ENCODE measurements at regions not wholly inside any gene's neighbourhood (a gene's known extent, or its start where the extent isn't known, plus 50 kb on each side); places are given as distances from the start of the nearest gene placed in this dataset.

- 38% methylated on average over 9 of the region's 9 CpGs; no CpG with 5 or more reads in 1 of the 2 donors for WGBS, 2 donors (ENCODE audit: low coverage in 1 of 2)
- Histone ChIP-seq H3K27me3 (no peaks in the 10 kb centered on the region), H3K9me3 (no peaks in the 10 kb centered on the region), H3K36me3 (no peaks in the 10 kb centered on the region), H3K4me1 (no peaks in the 10 kb centered on the region), H3K4me3 (no peak overlapping the region), H3K27ac (no peak overlapping the region)
- intact Hi-C loops (cut with DNase I; ENCODE audit: low total_unique reads) = no loop called here
- TF ChIP-seq CTCF (IDR thresholded peaks at IDR 0.05) (no peak), POLR2A (IDR thresholded peaks at IDR 0.05) (no peak), EP300 (IDR thresholded peaks at IDR 0.05; ENCODE audit: low read depth) (no peak), POLR2AphosphoS5 (IDR thresholded peaks at IDR 0.05) (no peak)
- no peak for DNase-seq
- in situ Hi-C loops (cut with MboI; ENCODE audit: low pct_ligation_motif_present in 1 of 4, low pct_unique_long_range_greater_than_20kb in 1 of 4, low sequenced_read_pairs in 3 of 4) = no loop called here
These were observed 155.4 kb upstream of the FAM9B start for GRCh38 chrX:9189286-9189685.

- no peak for DNase-seq
- no peaks in the 10 kb centered on the region for H3K4me1 ChIP-seq
- no peaks in the 10 kb centered on the region for H3K9me3 ChIP-seq
- no peak for TF ChIP-seq POLR2A (IDR thresholded peaks at IDR 0.05)
- no peak for TF ChIP-seq POLR2AphosphoS5 (IDR thresholded peaks at IDR 0.05)
- no peak overlapping the region for H3K27ac ChIP-seq
- H3K4me3 ChIP-seq = no peak overlapping the region
- intact Hi-C loops (cut with DNase I; ENCODE audit: low total_unique reads) = no loop called here
- 85 to 90% methylated on average over 2 to 5 of the region's 5 CpGs for WGBS, 2 donors (ENCODE audit: low coverage in 1 of 2)
- in situ Hi-C loops (cut with MboI; ENCODE audit: low pct_ligation_motif_present in 1 of 4, low pct_unique_long_range_greater_than_20kb in 1 of 4, low sequenced_read_pairs in 3 of 4) = no loop called here
- H3K36me3 ChIP-seq = no peaks in the 10 kb centered on the region
- no peaks in the 10 kb centered on the region for H3K27me3 ChIP-seq
These were observed 157.5 kb upstream of the FAM9B start for GRCh38 chrX:9191392-9191791.

- Histone ChIP-seq H3K27ac (no peak overlapping the region), H3K4me3 (no peak overlapping the region), H3K4me1 (no peaks in the 10 kb centered on the region), H3K27me3 (no peaks in the 10 kb centered on the region), H3K9me3 (no peaks in the 10 kb centered on the region), H3K36me3 (no peaks in the 10 kb centered on the region)
- no peak for TF ChIP-seq CTCF (IDR thresholded peaks at IDR 0.05)
- TF ChIP-seq POLR2A (IDR thresholded peaks at IDR 0.05) = no peak
- no peak for TF ChIP-seq EP300 (IDR thresholded peaks at IDR 0.05; ENCODE audit: low read depth)
- TF ChIP-seq POLR2AphosphoS5 (IDR thresholded peaks at IDR 0.05) = no peak
- DNase-seq = no peak
- WGBS, 2 donors (ENCODE audit: low coverage in 1 of 2) = 51% methylated on average over 4 of the region's 4 CpGs; no CpG with 5 or more reads in 1 of the 2 donors
- in situ Hi-C loops (cut with MboI; ENCODE audit: low pct_ligation_motif_present in 1 of 4, low pct_unique_long_range_greater_than_20kb in 1 of 4, low sequenced_read_pairs in 3 of 4) = no loop called here
- intact Hi-C loops (cut with DNase I; ENCODE audit: low total_unique reads) = no loop called here
These were observed 161.4 kb upstream of the FAM9B start for GRCh38 chrX:9195199-9195880.

GRCh38 chrX:9196961-9197640 lies 163.2 kb upstream of the FAM9B start:
- Histone ChIP-seq H3K4me1 (no peaks in the 10 kb centered on the region), H3K9me3 (no peaks in the 10 kb centered on the region), H3K27ac (no peak overlapping the region), H3K4me3 (no peak overlapping the region), H3K27me3 (no peaks in the 10 kb centered on the region), H3K36me3 (no peaks in the 10 kb centered on the region)
- intact Hi-C loops (cut with DNase I; ENCODE audit: low total_unique reads) = no loop called here
- no peak for DNase-seq
- TF ChIP-seq POLR2AphosphoS5 (IDR thresholded peaks at IDR 0.05) = no peak
- TF ChIP-seq POLR2A (IDR thresholded peaks at IDR 0.05) = no peak
- TF ChIP-seq EP300 (IDR thresholded peaks at IDR 0.05; ENCODE audit: low read depth) = no peak
- no peak for TF ChIP-seq CTCF (IDR thresholded peaks at IDR 0.05)
- WGBS, 2 donors (ENCODE audit: low coverage in 1 of 2) = 58 to 63% methylated on average over 5 to 6 of the region's 6 CpGs
- in situ Hi-C loops (cut with MboI; ENCODE audit: low pct_ligation_motif_present in 1 of 4, low pct_unique_long_range_greater_than_20kb in 1 of 4, low sequenced_read_pairs in 3 of 4) = no loop called here
